Hepatocyte (in vitro differentiated cells): ENCODE measurements at regions not wholly inside any gene's neighbourhood (a gene's known extent, or its start where the extent isn't known, plus 50 kb on each side); places are given as distances from the start of the nearest gene placed in this dataset.

Source experiments
- DNase-seq: peaks from one replicate; pipeline ENCODE4 v3.0.0-alpha.2; 2016; ENCODE audit warnings: low spot score
- H2AFZ ChIP-seq: fragments of 200-600 bp; sonication (generic); 2 replicates; pipeline ENCODE4 v1.6.0; 2016; ENCODE audit warnings: antibody characterized with exemption, mild to moderate bottlenecking
- H3K27ac ChIP-seq: fragments of 200-600 bp; sonication (generic); 2 replicates; pipeline ENCODE4 v1.5.1; 2016; ENCODE audit warnings: mild to moderate bottlenecking
- H3K27me3 ChIP-seq: fragments of 200-600 bp; sonication (generic); 2 replicates; pipeline ENCODE4 v1.6.1; 2016
- H3K36me3 ChIP-seq: fragments of 200-600 bp; sonication (generic); replicated peaks from 2 replicates; pipeline ENCODE4 v1.5.1; 2016; ENCODE audit warnings: low read depth; ENCODE audit not compliant: insufficient read depth
- H3K4me1 ChIP-seq: fragments of 200-600 bp; sonication (generic); 2 replicates; pipeline ENCODE4 v1.5.1; 2016; ENCODE audit warnings: mild to moderate bottlenecking, moderate library complexity; ENCODE audit not compliant: insufficient read depth
- H3K4me2 ChIP-seq: fragments of 200-600 bp; sonication (generic); 2 replicates; pipeline ENCODE4 v1.6.0; 2016
- H3K4me3 ChIP-seq: fragments of 200-600 bp; sonication (generic); 2 replicates; pipeline ENCODE4 v1.5.1; 2016; ENCODE audit warnings: mild to moderate bottlenecking
- H3K79me2 ChIP-seq: fragments of 200-600 bp; sonication (generic); 2 replicates; pipeline ENCODE4 v1.6.0; 2017; ENCODE audit warnings: mild to moderate bottlenecking
- H3K9me2 ChIP-seq: fragments of 200-600 bp; sonication (generic); replicated peaks from 2 replicates; pipeline ENCODE4 v1.6.0; 2017; ENCODE audit warnings: mild to moderate bottlenecking; ENCODE audit not compliant: insufficient read depth
- H3K9me3 ChIP-seq: fragments of 200-600 bp; sonication (generic); 2 replicates; pipeline ENCODE4 v1.5.1; 2016; ENCODE audit warnings: low read depth, mild to moderate bottlenecking
- H4K20me1 ChIP-seq: fragments of 200-600 bp; sonication (generic); 2 replicates; pipeline ENCODE4 v1.6.0; 2016; ENCODE audit warnings: mild to moderate bottlenecking; ENCODE audit not compliant: insufficient read depth, poor library complexity, severe bottlenecking
- CTCF ChIP-seq: fragments of 200-600 bp; sonication (generic); IDR thresholded peaks from 2 replicates; pipeline ENCODE4 v1.5.1; 2016; ENCODE audit warnings: antibody characterized with exemption, mild to moderate bottlenecking; ENCODE audit not compliant: poor library complexity
- EZH2 ChIP-seq: fragments of 200-600 bp; sonication (generic); IDR thresholded peaks from 2 replicates; pipeline ENCODE4 v1.6.1; 2016; ENCODE audit warnings: antibody characterized with exemption, mild to moderate bottlenecking, borderline replicate concordance
- EZH2phosphoT487 ChIP-seq: fragments of 200-600 bp; sonication (generic); IDR thresholded peaks from one replicate; pipeline ENCODE4 v1.6.1; 2018; ENCODE audit warnings: antibody characterized with exemption, mild to moderate bottlenecking, low read depth, moderate library complexity; ENCODE audit not compliant: unreplicated experiment, severe bottlenecking
- WGBS: methylation state at CpG from one replicate; pipeline ENCODE4 v1.1.6; 2016; ENCODE audit warnings: low lambda C conversion rate; ENCODE audit errors: missing lambda C conversion rate; 5-methylcytosine and 5-hydroxymethylcytosine counted together

GRCh38 chr2:180872255-180872654, 108.2 kb upstream of the UBE2E3 start:
- Histone ChIP-seq H3K4me2 (no peak overlapping the region), H3K4me1 (no peaks in the 10 kb centered on the region), H3K9me2 (no peaks in the 10 kb centered on the region), H3K36me3 (no peaks in the 10 kb centered on the region), H3K27ac (no peak overlapping the region), H3K79me2 (no peaks in the 10 kb centered on the region), H3K4me3 (no peak overlapping the region), H2AFZ (no peak overlapping the region), H3K9me3 (peaks cover 4% of the 10 kb centered on the region), H3K27me3 (no peaks in the 10 kb centered on the region), H4K20me1 (no peaks in the 10 kb centered on the region)
- DNase-seq: no peak
- TF ChIP-seq CTCF: no peak
- TF ChIP-seq EZH2phosphoT487: no peak
- TF ChIP-seq EZH2: no peak
- WGBS: 92% methylated on average over 1 of the region's 1 CpG

GRCh38 chr2:180871649-180872048, 108.8 kb upstream of the UBE2E3 start:
- no peaks in the 10 kb centered on the region for H3K79me2 ChIP-seq
- no peaks in the 10 kb centered on the region for H3K4me1 ChIP-seq
- no peak for DNase-seq
- H3K36me3 ChIP-seq: no peaks in the 10 kb centered on the region
- no peak overlapping the region for H2AFZ ChIP-seq
- no peak overlapping the region for H3K4me2 ChIP-seq
- H4K20me1 ChIP-seq: no peaks in the 10 kb centered on the region
- H3K27me3 ChIP-seq: no peaks in the 10 kb centered on the region
- no peaks in the 10 kb centered on the region for H3K9me2 ChIP-seq
- 73% methylated on average over 4 of the region's 4 CpGs for WGBS
- H3K27ac ChIP-seq: no peak overlapping the region
- no peak for TF ChIP-seq EZH2phosphoT487
- no peak for TF ChIP-seq EZH2
- TF ChIP-seq CTCF: no peak
- no peak overlapping the region for H3K4me3 ChIP-seq
- no peaks in the 10 kb centered on the region for H3K9me3 ChIP-seq

GRCh38 chr2:180849851-180850250, 130.6 kb upstream of the UBE2E3 start:
- no peak overlapping the region for H3K4me2 ChIP-seq
- no peak for TF ChIP-seq CTCF
- TF ChIP-seq EZH2: no peak
- no peak for TF ChIP-seq EZH2phosphoT487
- DNase-seq: no peak
- no peaks in the 10 kb centered on the region for H3K9me2 ChIP-seq
- no peaks in the 10 kb centered on the region for H3K27me3 ChIP-seq
- no peak overlapping the region for H3K27ac ChIP-seq
- no peaks in the 10 kb centered on the region for H4K20me1 ChIP-seq
- no peak overlapping the region for H3K4me3 ChIP-seq
- H2AFZ ChIP-seq: no peak overlapping the region
- H3K4me1 ChIP-seq: no peaks in the 10 kb centered on the region
- no peaks in the 10 kb centered on the region for H3K9me3 ChIP-seq
- no peaks in the 10 kb centered on the region for H3K79me2 ChIP-seq
- 96% methylated on average over 2 of the region's 2 CpGs for WGBS
- H3K36me3 ChIP-seq: no peaks in the 10 kb centered on the region

- Histone ChIP-seq H3K9me3 (no peaks in the 10 kb centered on the region), H3K4me2 (no peak overlapping the region), H3K79me2 (no peaks in the 10 kb centered on the region), H3K36me3 (no peaks in the 10 kb centered on the region), H3K27ac (no peak overlapping the region), H3K27me3 (no peaks in the 10 kb centered on the region), H4K20me1 (no peaks in the 10 kb centered on the region), H3K4me1 (no peaks in the 10 kb centered on the region), H3K9me2 (no peaks in the 10 kb centered on the region), H2AFZ (no peak overlapping the region), H3K4me3 (no peak overlapping the region)
- TF ChIP-seq CTCF (no peak), EZH2phosphoT487 (no peak), EZH2 (no peak)
- no peak for DNase-seq
Observed at GRCh38 chr2:180848393-180848792, 132.0 kb upstream of the UBE2E3 start.
